CD8-positive, alpha-beta memory T cell (primary cell): ENCODE measurements at regions not wholly inside any gene's neighbourhood (a gene's known extent, or its start where the extent isn't known, plus 50 kb on each side); places are given as distances from the start of the nearest gene placed in this dataset.
A peak's percentile ranks its signal among the peaks of the same experiment; 100 is the strongest.

ENCODE experiments used
- CTCF ChIA-PET: fragments of 350-600 bp; sonication (Branson Sonifier 250); formaldehyde crosslinking; loops from one replicate; lab custom pipeline; 2021; ENCODE audit warnings: antibody characterized with exemption; lab: Charles Lee
- POLR2A ChIA-PET: fragments of 350-600 bp; sonication (Branson Sonifier 250); formaldehyde crosslinking; loops from one replicate; lab custom pipeline; 2021; ENCODE audit warnings: antibody characterized with exemption; lab: Charles Lee
- DNase-seq, 5 donors: peaks; one replicate each; pipeline versions ENCODE4 v3.0.0 to v3.0.0-alpha.2; 2020 to 2022; ENCODE audit warnings: mixed read lengths in 1 of 5
- H3K27ac ChIP-seq: one replicate; pipeline ENCODE4 v1.7.0; 2013; ENCODE audit warnings: low read depth, mild to moderate bottlenecking, low read length, moderate library complexity
- H3K27me3 ChIP-seq: 2 replicates; pipeline ENCODE4 v1.7.0; 2013; ENCODE audit warnings: low read length, mild to moderate bottlenecking; ENCODE audit not compliant: insufficient read depth, poor library complexity, severe bottlenecking
- H3K36me3 ChIP-seq: 2 replicates; pipeline ENCODE4 v1.7.0; 2013; ENCODE audit warnings: mild to moderate bottlenecking, low read length, moderate library complexity; ENCODE audit not compliant: insufficient read depth
- H3K4me1 ChIP-seq: 2 replicates; pipeline ENCODE4 v1.7.0; 2013; ENCODE audit warnings: mild to moderate bottlenecking, low read length, moderate library complexity; ENCODE audit not compliant: insufficient read depth
- H3K4me3 ChIP-seq: 2 replicates; pipeline ENCODE4 v1.7.0; 2013; ENCODE audit warnings: mild to moderate bottlenecking, low read length
- H3K9me3 ChIP-seq: 2 replicates; pipeline ENCODE4 v1.7.0; 2013; ENCODE audit warnings: mild to moderate bottlenecking, low read length
- H3K27ac Mint-ChIP-seq, 8 donors: one replicate each; pipeline ENCODE4 v1.8.0; 2020 to 2021; ENCODE audit warnings: mixed read lengths in 8 of 8, mild to moderate bottlenecking in 6 of 8, inconsistent platforms in 3 of 8, moderate library complexity in 3 of 8
- H3K27me3 Mint-ChIP-seq, 2 donors: one replicate each; pipeline ENCODE4 v1.8.0; 2020 to 2021; ENCODE audit warnings: mixed read lengths in 2 of 2, mild to moderate bottlenecking in 1 of 2, moderate library complexity in 1 of 2
- H3K36me3 Mint-ChIP-seq, 3 donors: one replicate each; pipeline ENCODE4 v1.8.0; 2020 to 2021; ENCODE audit warnings: mixed read lengths in 3 of 3, inconsistent platforms in 1 of 3, mild to moderate bottlenecking in 1 of 3
- H3K4me1 Mint-ChIP-seq, 3 donors: one replicate each; pipeline ENCODE4 v1.8.0; 2020 to 2021; ENCODE audit warnings: mixed read lengths in 3 of 3, inconsistent platforms in 1 of 3, mild to moderate bottlenecking in 1 of 3
- H3K4me3 Mint-ChIP-seq, 7 donors: one replicate each; pipeline ENCODE4 v1.8.0; 2020 to 2021; ENCODE audit warnings: mixed read lengths in 7 of 7, mild to moderate bottlenecking in 6 of 7, moderate library complexity in 4 of 7, inconsistent platforms in 2 of 7
- H3K9me3 Mint-ChIP-seq, 5 donors: one replicate each; pipeline ENCODE4 v1.8.0; 2020 to 2022; ENCODE audit warnings: mixed read lengths in 5 of 5, mild to moderate bottlenecking in 3 of 5, moderate library complexity in 2 of 5, inconsistent platforms in 1 of 5

- H3K27me3 Mint-ChIP-seq, result peaks cover 0 to 2% of the 10 kb centered on the region in 2 donors
- Histone ChIP-seq H3K4me1 (no peaks in the 10 kb centered on the region), H3K27ac (no peak overlapping the region), H3K36me3 (no peaks in the 10 kb centered on the region), H3K27me3 (no peaks in the 10 kb centered on the region), H3K4me3 (no peak overlapping the region), H3K9me3 (no peaks in the 10 kb centered on the region)
- POLR2A ChIA-PET, result no interaction called here
- no peak overlapping the region for H3K4me3 Mint-ChIP-seq
- CTCF ChIA-PET, result no interaction called here
- H3K4me1 Mint-ChIP-seq, result no peaks in the 10 kb centered on the region
- DNase-seq, result no peak
- no peak overlapping the region for H3K27ac Mint-ChIP-seq
- no peaks in the 10 kb centered on the region for H3K36me3 Mint-ChIP-seq
- no peaks in the 10 kb centered on the region for H3K9me3 Mint-ChIP-seq
These were observed 348.0 kb downstream of the GPAM start for GRCh38 chr10:111835574-111835973.

- Histone ChIP-seq H3K4me3 (no peak overlapping the region), H3K36me3 (no peaks in the 10 kb centered on the region), H3K27me3 (no peaks in the 10 kb centered on the region), H3K27ac (no peak overlapping the region), H3K9me3 (no peaks in the 10 kb centered on the region), H3K4me1 (no peaks in the 10 kb centered on the region)
- CTCF ChIA-PET, result no interaction called here
- no peaks in the 10 kb centered on the region for H3K4me1 Mint-ChIP-seq
- DNase-seq, result no peak
- POLR2A ChIA-PET, result no interaction called here
- H3K27ac Mint-ChIP-seq, result no peak overlapping the region
- no peak overlapping the region for H3K4me3 Mint-ChIP-seq
- H3K36me3 Mint-ChIP-seq, result no peaks in the 10 kb centered on the region
- H3K27me3 Mint-ChIP-seq, result peaks cover 0 to 2% of the 10 kb centered on the region in 2 donors
- H3K9me3 Mint-ChIP-seq, result no peaks in the 10 kb centered on the region
These were observed 347.5 kb downstream of the GPAM start for GRCh38 chr10:111836064-111836463.

- peaks cover 0 to 2% of the 10 kb centered on the region in 2 donors for H3K27me3 Mint-ChIP-seq
- H3K4me3 Mint-ChIP-seq, result no peak overlapping the region
- H3K4me3 ChIP-seq, result no peak overlapping the region
- no peaks in the 10 kb centered on the region for H3K27me3 ChIP-seq
- H3K36me3 Mint-ChIP-seq, result no peaks in the 10 kb centered on the region
- no peak overlapping the region for H3K27ac Mint-ChIP-seq
- H3K4me1 Mint-ChIP-seq, result no peaks in the 10 kb centered on the region
- no peaks in the 10 kb centered on the region for H3K9me3 Mint-ChIP-seq
- ChIA-PET POLR2A (no interaction called here), CTCF (no interaction called here)
- no peaks in the 10 kb centered on the region for H3K9me3 ChIP-seq
- no peaks in the 10 kb centered on the region for H3K36me3 ChIP-seq
- no peaks in the 10 kb centered on the region for H3K4me1 ChIP-seq
- no peak overlapping the region for H3K27ac ChIP-seq
- DNase-seq, result no peak
These were observed 347.0 kb downstream of the GPAM start for GRCh38 chr10:111836571-111836970.

- no peak overlapping the region for H3K27ac ChIP-seq
- Mint-ChIP-seq H3K27ac (no peak overlapping the region), H3K4me1 (no peaks in the 10 kb centered on the region), H3K36me3 (no peaks in the 10 kb centered on the region), H3K27me3 (no peaks in the 10 kb centered on the region), H3K4me3 (no peak overlapping the region), H3K9me3 (no peaks in the 10 kb centered on the region)
- no peaks in the 10 kb centered on the region for H3K9me3 ChIP-seq
- no peak for DNase-seq
- H3K4me3 ChIP-seq, result no peak overlapping the region
- no peaks in the 10 kb centered on the region for H3K27me3 ChIP-seq
- ChIA-PET CTCF (no interaction called here), POLR2A (no interaction called here)
- no peaks in the 10 kb centered on the region for H3K36me3 ChIP-seq
- no peaks in the 10 kb centered on the region for H3K4me1 ChIP-seq
These were observed 346.5 kb downstream of the GPAM start for GRCh38 chr10:111837086-111837485.

- Histone ChIP-seq H3K4me1 (no peaks in the 10 kb centered on the region), H3K4me3 (no peak overlapping the region), H3K27me3 (no peaks in the 10 kb centered on the region), H3K36me3 (no peaks in the 10 kb centered on the region), H3K9me3 (no peaks in the 10 kb centered on the region), H3K27ac (no peak overlapping the region)
- Mint-ChIP-seq H3K4me3 (no peak overlapping the region), H3K9me3 (no peaks in the 10 kb centered on the region), H3K4me1 (no peaks in the 10 kb centered on the region), H3K27me3 (no peaks in the 10 kb centered on the region), H3K36me3 (no peaks in the 10 kb centered on the region), H3K27ac (no peak overlapping the region)
- POLR2A ChIA-PET, result no interaction called here
- no peak for DNase-seq
- CTCF ChIA-PET, result no interaction called here
These were observed 345.6 kb downstream of the GPAM start for GRCh38 chr10:111837985-111838384.

GRCh38 chr10:111840546-111840945 lies 343.0 kb downstream of the GPAM start:
- CTCF ChIA-PET, result no interaction called here
- H3K9me3 ChIP-seq, result no peaks in the 10 kb centered on the region
- H3K27ac Mint-ChIP-seq, result peak overlapping the region in 1 of 8 donors; percentile 44
- no peak overlapping the region for H3K27ac ChIP-seq
- H3K4me3 ChIP-seq, result no peak overlapping the region
- peaks cover 1 to 3% of the 10 kb centered on the region in 2 donors for H3K27me3 Mint-ChIP-seq
- peaks cover 0 to 2% (median under 1%) of the 10 kb centered on the region in 5 donors for H3K9me3 Mint-ChIP-seq
- H3K36me3 Mint-ChIP-seq, result no peaks in the 10 kb centered on the region
- no peak for DNase-seq
- no peaks in the 10 kb centered on the region for H3K36me3 ChIP-seq
- no peaks in the 10 kb centered on the region for H3K27me3 ChIP-seq
- POLR2A ChIA-PET, result no interaction called here
- no peak overlapping the region for H3K4me3 Mint-ChIP-seq
- H3K4me1 ChIP-seq, result no peaks in the 10 kb centered on the region
- H3K4me1 Mint-ChIP-seq, result no peaks in the 10 kb centered on the region

GRCh38 chr10:111852801-111853200 lies 330.8 kb downstream of the GPAM start:
- H3K9me3 Mint-ChIP-seq, result peaks cover 3 to 13% (median 7%) of the 10 kb centered on the region in 5 donors
- Histone ChIP-seq H3K4me1 (no peaks in the 10 kb centered on the region), H3K27ac (no peak overlapping the region), H3K27me3 (no peaks in the 10 kb centered on the region), H3K9me3 (no peaks in the 10 kb centered on the region), H3K4me3 (no peak overlapping the region), H3K36me3 (no peaks in the 10 kb centered on the region)
- H3K27me3 Mint-ChIP-seq, result no peaks in the 10 kb centered on the region
- no peaks in the 10 kb centered on the region for H3K4me1 Mint-ChIP-seq
- H3K36me3 Mint-ChIP-seq, result no peaks in the 10 kb centered on the region
- DNase-seq, result no peak
- POLR2A ChIA-PET, result no interaction called here
- no peak overlapping the region for H3K27ac Mint-ChIP-seq
- no peak overlapping the region for H3K4me3 Mint-ChIP-seq
- CTCF ChIA-PET, result no interaction called here

- no peak for DNase-seq
- no peak overlapping the region for H3K27ac Mint-ChIP-seq
- no peaks in the 10 kb centered on the region for H3K27me3 ChIP-seq
- ChIA-PET CTCF (no interaction called here), POLR2A (no interaction called here)
- no peak overlapping the region for H3K4me3 ChIP-seq
- no peaks in the 10 kb centered on the region for H3K36me3 ChIP-seq
- peaks cover 0 to under 1% of the 10 kb centered on the region in 2 donors for H3K27me3 Mint-ChIP-seq
- no peaks in the 10 kb centered on the region for H3K4me1 Mint-ChIP-seq
- no peak overlapping the region for H3K4me3 Mint-ChIP-seq
- no peaks in the 10 kb centered on the region for H3K36me3 Mint-ChIP-seq
- H3K9me3 Mint-ChIP-seq, result peaks cover 0 to 11% (median 0%) of the 10 kb centered on the region in 5 donors
- H3K4me1 ChIP-seq, result no peaks in the 10 kb centered on the region
- no peaks in the 10 kb centered on the region for H3K9me3 ChIP-seq
- no peak overlapping the region for H3K27ac ChIP-seq
These were observed 326.9 kb downstream of the GPAM start for GRCh38 chr10:111856631-111857030.

GRCh38 chr10:111865550-111865949 lies 318.0 kb downstream of the GPAM start:
- Histone ChIP-seq H3K27me3 (no peaks in the 10 kb centered on the region), H3K9me3 (no peaks in the 10 kb centered on the region), H3K27ac (no peak overlapping the region), H3K4me1 (no peaks in the 10 kb centered on the region), H3K4me3 (no peak overlapping the region), H3K36me3 (no peaks in the 10 kb centered on the region)
- no peak for DNase-seq
- H3K27ac Mint-ChIP-seq, result no peak overlapping the region
- H3K36me3 Mint-ChIP-seq, result no peaks in the 10 kb centered on the region
- H3K9me3 Mint-ChIP-seq, result peaks cover 0 to 4% (median 2%) of the 10 kb centered on the region in 5 donors
- H3K4me1 Mint-ChIP-seq, result no peaks in the 10 kb centered on the region
- H3K27me3 Mint-ChIP-seq, result peaks cover 3 to 9% of the 10 kb centered on the region in 2 donors
- CTCF ChIA-PET, result no interaction called here
- POLR2A ChIA-PET, result no interaction called here
- H3K4me3 Mint-ChIP-seq, result no peak overlapping the region
